ENCODE measurements at regions not wholly inside any gene's neighbourhood (a gene's known extent, or its start where the extent isn't known, plus 50 kb on each side); places are given as distances from the start of the nearest gene placed in this dataset.

- no peak for DNase-seq (ENCODE audit: low spot score)
- no peak for TF ChIP-seq CTCF (IDR thresholded peaks at IDR 0.05; ENCODE audit: extremely low read depth, missing control alignments)
These were observed 482.8 kb downstream of the DISC1 start for GRCh38 chr1:232109391-232109790.

GRCh38 chr1:232108598-232108997, 482.0 kb downstream of the DISC1 start:
- TF ChIP-seq CTCF (IDR thresholded peaks at IDR 0.05; ENCODE audit: extremely low read depth, missing control alignments): no peak
- no peak for DNase-seq (ENCODE audit: low spot score)

GRCh38 chr1:232106415-232106814, 479.8 kb downstream of the DISC1 start:
- DNase-seq (ENCODE audit: low spot score): no peak
- no peak for TF ChIP-seq CTCF (IDR thresholded peaks at IDR 0.05; ENCODE audit: extremely low read depth, missing control alignments)

- DNase-seq (ENCODE audit: low spot score): no peak
- no peak for TF ChIP-seq CTCF (IDR thresholded peaks at IDR 0.05; ENCODE audit: extremely low read depth, missing control alignments)
These were observed 479.0 kb downstream of the DISC1 start for GRCh38 chr1:232105561-232105960.

GRCh38 chr1:232101231-232101630, 474.6 kb downstream of the DISC1 start:
- no peak for DNase-seq (ENCODE audit: low spot score)
- no peak for TF ChIP-seq CTCF (IDR thresholded peaks at IDR 0.05; ENCODE audit: extremely low read depth, missing control alignments)

GRCh38 chr1:232096751-232097150, 470.2 kb downstream of the DISC1 start:
- TF ChIP-seq CTCF (IDR thresholded peaks at IDR 0.05; ENCODE audit: extremely low read depth, missing control alignments): no peak
- DNase-seq (ENCODE audit: low spot score): no peak

All from GM20000 (cell line).